ENCODE measurements at regions not wholly inside any gene's neighbourhood (a gene's known extent, or its start where the extent isn't known, plus 50 kb on each side); places are given as distances from the start of the nearest gene placed in this dataset.
"Not testable (repeated sequence)": the region's sequence is repeated elsewhere in the genome, so short reads cannot be mapped to it uniquely, and the experiment has no call there.

- Histone ChIP-seq H3K9me3 (ENCODE audit: control insufficient read depth, insufficient read depth, low read depth, low read length) (no peaks in the 10 kb centered on the region), H3K9ac (ENCODE audit: low read length) (no peak overlapping the region), H3K4me1 (ENCODE audit: control insufficient read depth, insufficient read depth, low read length) (no peaks in the 10 kb centered on the region), H3K36me3 (ENCODE audit: control insufficient read depth, insufficient read depth, low read length) (no peaks in the 10 kb centered on the region), H3K27me3 (ENCODE audit: control insufficient read depth, insufficient read depth, low read length) (no peaks in the 10 kb centered on the region), H3K27ac (ENCODE audit: low read depth, low read length) (no peak overlapping the region), H3K4me3 (ENCODE audit: low read depth, low read length) (no peak overlapping the region)
Observed at GRCh38 chr2:145380436-145381017, 860.6 kb upstream of the ZEB2 start.

DNA sequence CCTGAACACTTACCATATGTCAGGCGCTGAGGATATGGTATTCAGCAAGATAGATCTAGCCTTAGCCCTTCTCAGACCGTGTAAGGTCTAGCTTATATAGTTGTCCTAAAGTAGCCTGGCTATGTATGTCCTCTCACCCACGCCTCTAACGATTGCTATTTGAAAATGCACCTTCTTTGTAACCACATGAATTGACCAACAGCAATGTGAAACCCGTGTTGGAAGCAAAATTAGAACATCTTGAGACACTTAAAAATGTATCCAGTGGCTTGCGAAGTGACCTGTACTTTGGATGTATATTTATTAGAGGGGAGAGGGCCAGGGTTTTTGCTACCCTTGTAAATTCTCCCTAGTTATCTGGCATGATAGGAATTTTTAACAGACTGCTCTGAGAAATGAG is 860.0 kb upstream of the ZEB2 start:
- Histone ChIP-seq H3K9me3 (ENCODE audit: control insufficient read depth, insufficient read depth, low read depth, low read length) (no peaks in the 10 kb centered on the region), H3K9ac (ENCODE audit: low read length) (no peak overlapping the region), H3K27ac (ENCODE audit: low read depth, low read length) (no peak overlapping the region), H3K4me3 (ENCODE audit: low read depth, low read length) (no peak overlapping the region), H3K27me3 (ENCODE audit: control insufficient read depth, insufficient read depth, low read length) (no peaks in the 10 kb centered on the region), H3K4me1 (ENCODE audit: control insufficient read depth, insufficient read depth, low read length) (no peaks in the 10 kb centered on the region), H3K36me3 (ENCODE audit: control insufficient read depth, insufficient read depth, low read length) (no peaks in the 10 kb centered on the region)

GRCh38 chr2:145374165-145374564 is 854.2 kb upstream of the ZEB2 start:
- Histone ChIP-seq H3K4me3 (ENCODE audit: low read depth, low read length) (no peak overlapping the region), H3K27ac (ENCODE audit: low read depth, low read length) (no peak overlapping the region), H3K27me3 (ENCODE audit: control insufficient read depth, insufficient read depth, low read length) (no peaks in the 10 kb centered on the region)

GRCh38 chr2:145367334-145367733 is 847.4 kb upstream of the ZEB2 start:
- not testable (repeated sequence) for H3K27ac ChIP-seq (ENCODE audit: low read depth, low read length); H3K4me1 ChIP-seq (ENCODE audit: control insufficient read depth, insufficient read depth, low read length); H3K27me3 ChIP-seq (ENCODE audit: control insufficient read depth, insufficient read depth, low read length); H3K9ac ChIP-seq (ENCODE audit: low read length); H3K4me3 ChIP-seq (ENCODE audit: low read depth, low read length); H3K9me3 ChIP-seq (ENCODE audit: control insufficient read depth, insufficient read depth, low read depth, low read length); H3K36me3 ChIP-seq (ENCODE audit: control insufficient read depth, insufficient read depth, low read length)

More at GRCh38 chr2:145374165-145374564, 854.2 kb upstream of the ZEB2 start:
- no peaks in the 10 kb centered on the region for H3K9me3 ChIP-seq (ENCODE audit: control insufficient read depth, insufficient read depth, low read depth, low read length)
- no peak overlapping the region for H3K9ac ChIP-seq (ENCODE audit: low read length)
- H3K4me1 ChIP-seq (ENCODE audit: control insufficient read depth, insufficient read depth, low read length) = no peaks in the 10 kb centered on the region
- H3K36me3 ChIP-seq (ENCODE audit: control insufficient read depth, insufficient read depth, low read length) = no peaks in the 10 kb centered on the region

DNA sequence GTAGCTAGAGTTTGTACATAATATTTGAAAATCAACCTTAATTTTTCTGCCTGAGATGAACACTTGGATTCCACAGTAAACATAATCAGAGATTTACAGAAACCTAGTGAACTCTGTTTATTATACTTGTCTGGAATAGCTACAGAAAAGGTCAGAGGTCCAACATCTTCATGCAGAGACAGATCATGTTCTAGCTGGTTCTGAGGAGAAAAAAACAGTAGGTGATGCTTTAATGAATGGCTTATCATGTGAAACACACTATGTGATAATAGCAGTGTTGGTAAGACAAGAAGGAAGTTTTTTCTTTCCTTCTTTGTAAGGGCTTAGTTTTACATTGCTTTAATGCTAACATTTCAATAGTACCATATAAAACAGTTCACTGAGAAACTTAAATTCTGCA is 846.4 kb upstream of the ZEB2 start:
- no peaks in the 10 kb centered on the region for H3K36me3 ChIP-seq (ENCODE audit: control insufficient read depth, insufficient read depth, low read length)
- no peaks in the 10 kb centered on the region for H3K27me3 ChIP-seq (ENCODE audit: control insufficient read depth, insufficient read depth, low read length)
- H3K4me3 ChIP-seq (ENCODE audit: low read depth, low read length) = no peak overlapping the region
- H3K27ac ChIP-seq (ENCODE audit: low read depth, low read length) = no peak overlapping the region
- H3K9me3 ChIP-seq (ENCODE audit: control insufficient read depth, insufficient read depth, low read depth, low read length) = 0 out of 2 replicates have a peak, but pooled peaks cover 3% of the 10 kb centered on the region
- no peak overlapping the region for H3K9ac ChIP-seq (ENCODE audit: low read length)
- no peaks in the 10 kb centered on the region for H3K4me1 ChIP-seq (ENCODE audit: control insufficient read depth, insufficient read depth, low read length)

DNA sequence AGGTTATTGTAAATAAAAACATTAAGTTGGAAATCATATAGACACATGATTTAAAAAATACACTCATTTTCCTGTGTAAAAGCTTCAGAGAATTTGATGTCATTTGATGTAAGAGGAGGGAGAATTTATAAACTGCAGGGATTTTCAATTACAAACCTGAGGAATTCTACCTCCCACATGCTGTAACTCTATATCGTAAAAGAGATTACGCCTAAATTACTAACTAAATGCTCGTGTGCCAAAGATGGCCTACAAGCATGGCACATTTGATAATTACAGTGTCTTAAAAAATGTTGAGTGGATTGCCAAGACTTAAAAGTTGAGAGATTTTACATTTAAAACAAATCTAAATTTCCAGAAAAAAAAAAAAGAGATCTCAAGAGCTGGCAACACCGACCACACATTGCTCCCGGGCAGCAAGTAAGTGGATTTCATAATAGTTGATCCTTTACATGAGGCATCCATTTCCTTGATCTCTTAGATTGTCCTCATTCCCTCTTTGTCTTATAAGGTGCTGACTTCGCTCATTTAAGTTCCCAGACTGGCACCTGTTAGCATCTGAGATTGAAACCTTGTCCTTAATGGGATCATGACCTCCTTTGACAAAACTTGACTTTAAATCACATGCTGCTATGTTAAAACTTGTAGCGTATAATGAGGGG is 840.3 kb upstream of the ZEB2 start:
- Histone ChIP-seq H3K27ac (ENCODE audit: low read depth, low read length) (no peak overlapping the region), H3K9me3 (ENCODE audit: control insufficient read depth, insufficient read depth, low read depth, low read length) (no peaks in the 10 kb centered on the region), H3K27me3 (ENCODE audit: control insufficient read depth, insufficient read depth, low read length) (no peaks in the 10 kb centered on the region), H3K4me3 (ENCODE audit: low read depth, low read length) (no peak overlapping the region), H3K4me1 (ENCODE audit: control insufficient read depth, insufficient read depth, low read length) (no peaks in the 10 kb centered on the region), H3K36me3 (ENCODE audit: control insufficient read depth, insufficient read depth, low read length) (no peaks in the 10 kb centered on the region), H3K9ac (ENCODE audit: low read length) (no peak overlapping the region)

DNA sequence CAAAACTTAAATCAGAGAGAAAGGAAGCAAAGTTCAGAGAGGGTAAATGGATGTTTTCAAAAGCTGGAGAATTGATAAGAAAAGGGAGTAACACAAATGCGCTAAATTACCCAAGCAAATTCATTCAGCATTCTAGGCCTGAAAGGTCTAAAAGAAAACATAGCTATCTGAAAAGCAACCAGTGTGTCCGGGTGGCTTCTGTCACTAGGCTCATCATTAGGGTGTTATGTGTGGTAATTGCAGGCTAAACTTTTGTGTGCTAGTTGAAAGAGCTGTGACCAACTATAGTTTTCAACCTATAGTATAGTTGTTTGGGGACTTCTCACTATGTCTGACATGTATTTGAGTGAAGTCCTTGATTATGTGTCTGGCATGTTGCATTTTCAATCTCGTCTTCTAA is 839.6 kb upstream of the ZEB2 start:
- H3K27ac ChIP-seq (ENCODE audit: low read depth, low read length) = no peak overlapping the region

GRCh38 chr2:145356056-145356455 is 836.1 kb upstream of the ZEB2 start:
- H3K4me1 ChIP-seq (ENCODE audit: control insufficient read depth, insufficient read depth, low read length) = no peaks in the 10 kb centered on the region
- no peaks in the 10 kb centered on the region for H3K36me3 ChIP-seq (ENCODE audit: control insufficient read depth, insufficient read depth, low read length)
- H3K27ac ChIP-seq (ENCODE audit: low read depth, low read length) = no peak overlapping the region

More for the DNA sequence above, 839.6 kb upstream of the ZEB2 start:
- H3K4me1 ChIP-seq (ENCODE audit: control insufficient read depth, insufficient read depth, low read length) = no peaks in the 10 kb centered on the region
- H3K27me3 ChIP-seq (ENCODE audit: control insufficient read depth, insufficient read depth, low read length) = no peaks in the 10 kb centered on the region
- no peak overlapping the region for H3K9ac ChIP-seq (ENCODE audit: low read length)
- H3K4me3 ChIP-seq (ENCODE audit: low read depth, low read length) = no peak overlapping the region
- no peaks in the 10 kb centered on the region for H3K9me3 ChIP-seq (ENCODE audit: control insufficient read depth, insufficient read depth, low read depth, low read length)
- no peaks in the 10 kb centered on the region for H3K36me3 ChIP-seq (ENCODE audit: control insufficient read depth, insufficient read depth, low read length)

GRCh38 chr2:145352484-145352883 is 832.6 kb upstream of the ZEB2 start:
- Histone ChIP-seq H3K4me3 (ENCODE audit: low read depth, low read length) (no peak overlapping the region), H3K27me3 (ENCODE audit: control insufficient read depth, insufficient read depth, low read length) (no peaks in the 10 kb centered on the region), H3K27ac (ENCODE audit: low read depth, low read length) (no peak overlapping the region), H3K9ac (ENCODE audit: low read length) (no peak overlapping the region), H3K4me1 (ENCODE audit: control insufficient read depth, insufficient read depth, low read length) (no peaks in the 10 kb centered on the region), H3K36me3 (ENCODE audit: control insufficient read depth, insufficient read depth, low read length) (no peaks in the 10 kb centered on the region), H3K9me3 (ENCODE audit: control insufficient read depth, insufficient read depth, low read depth, low read length) (no peaks in the 10 kb centered on the region)

More at GRCh38 chr2:145356056-145356455, 836.1 kb upstream of the ZEB2 start:
- no peak overlapping the region for H3K9ac ChIP-seq (ENCODE audit: low read length)
- no peaks in the 10 kb centered on the region for H3K27me3 ChIP-seq (ENCODE audit: control insufficient read depth, insufficient read depth, low read length)
- H3K4me3 ChIP-seq (ENCODE audit: low read depth, low read length) = no peak overlapping the region
- no peaks in the 10 kb centered on the region for H3K9me3 ChIP-seq (ENCODE audit: control insufficient read depth, insufficient read depth, low read depth, low read length)

DNA sequence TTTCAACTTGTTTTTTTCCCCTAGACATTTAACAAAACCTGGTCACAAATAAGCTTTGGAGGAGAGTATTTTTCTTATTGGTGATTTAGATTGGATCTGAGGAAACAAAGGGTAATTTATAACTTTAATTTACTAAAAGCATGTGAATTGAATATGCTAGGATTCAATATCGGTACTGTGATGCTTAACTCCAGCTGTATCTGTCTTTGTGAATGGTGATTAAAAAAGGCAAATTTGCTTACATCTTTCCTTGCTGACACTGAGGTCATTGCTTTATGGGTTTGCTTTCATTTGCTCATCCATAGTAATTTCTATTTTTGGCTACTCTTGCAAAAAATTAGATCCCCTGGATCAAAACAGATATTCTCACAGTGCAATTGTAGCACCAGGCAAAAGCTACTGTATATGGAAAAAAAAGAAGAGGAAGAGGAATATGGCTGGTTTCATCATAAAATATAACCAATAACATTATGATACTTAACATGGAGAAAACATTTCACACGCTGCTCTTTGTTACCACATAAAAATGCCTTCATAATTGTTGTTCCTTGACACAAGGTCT is 832.0 kb upstream of the ZEB2 start:
- no peaks in the 10 kb centered on the region for H3K9me3 ChIP-seq (ENCODE audit: control insufficient read depth, insufficient read depth, low read depth, low read length)
- no peak overlapping the region for H3K9ac ChIP-seq (ENCODE audit: low read length)
- H3K4me1 ChIP-seq (ENCODE audit: control insufficient read depth, insufficient read depth, low read length) = no peaks in the 10 kb centered on the region
- H3K27me3 ChIP-seq (ENCODE audit: control insufficient read depth, insufficient read depth, low read length) = no peaks in the 10 kb centered on the region
- H3K27ac ChIP-seq (ENCODE audit: low read depth, low read length) = no peak overlapping the region
- H3K4me3 ChIP-seq (ENCODE audit: low read depth, low read length) = no peak overlapping the region
- H3K36me3 ChIP-seq (ENCODE audit: control insufficient read depth, insufficient read depth, low read length) = no peaks in the 10 kb centered on the region

DNA sequence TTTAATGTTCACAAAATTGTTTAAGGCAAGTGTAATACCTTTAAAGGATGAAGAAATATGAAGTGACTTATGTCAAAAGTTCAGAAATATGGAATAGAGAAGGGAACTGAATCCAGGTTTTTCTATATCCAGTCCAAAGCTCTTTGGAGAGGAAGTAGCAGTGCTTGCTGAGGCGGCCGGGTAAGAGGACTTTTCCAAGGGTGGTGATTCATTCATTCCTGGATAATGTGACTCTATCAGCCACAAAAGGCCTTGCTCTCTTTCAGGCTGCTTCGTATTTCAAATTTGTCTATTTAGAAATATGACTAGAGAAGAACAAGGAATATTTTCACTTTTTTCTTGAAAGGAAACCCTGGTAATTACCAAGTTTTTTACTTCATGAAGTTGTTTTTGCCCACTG is 830.1 kb upstream of the ZEB2 start:
- Histone ChIP-seq H3K9me3 (ENCODE audit: control insufficient read depth, insufficient read depth, low read depth, low read length) (no peaks in the 10 kb centered on the region), H3K4me3 (ENCODE audit: low read depth, low read length) (no peak overlapping the region), H3K36me3 (ENCODE audit: control insufficient read depth, insufficient read depth, low read length) (no peaks in the 10 kb centered on the region), H3K27ac (ENCODE audit: low read depth, low read length) (no peak overlapping the region), H3K4me1 (ENCODE audit: control insufficient read depth, insufficient read depth, low read length) (no peaks in the 10 kb centered on the region), H3K9ac (ENCODE audit: low read length) (no peak overlapping the region), H3K27me3 (ENCODE audit: control insufficient read depth, insufficient read depth, low read length) (no peaks in the 10 kb centered on the region)

Data from HUES6 (cell line).